Calu3 (cell line): ENCODE measurements at regions not wholly inside any gene's neighbourhood (a gene's known extent, or its start where the extent isn't known, plus 50 kb on each side); places are given as distances from the start of the nearest gene placed in this dataset.

Experiments
- BruUV-seq: library from RNA; stranded (reverse); fragments of 400-500 nt; replicated peaks from 2 replicates; lab custom pipeline; 2021; lab: Mats Ljungman, UMichigan
- CTCF ChIA-PET: fragments of 300-600 bp; sonication (Branson Sonifier 250); formaldehyde crosslinking; loops from one replicate; lab custom pipeline; 2022; ENCODE audit warnings: antibody characterized with exemption; lab: Charles Lee
- DNase-seq: peaks from one replicate; pipeline ENCODE4 v3.0.0; 2022
- H3K27ac Mint-ChIP-seq: one replicate; pipeline ENCODE4 v1.8.0; 2022; ENCODE audit warnings: mixed read lengths; ENCODE audit not compliant: unreplicated experiment
- H3K27me3 Mint-ChIP-seq: one replicate; pipeline ENCODE4 v1.8.0; 2022; ENCODE audit warnings: mixed read lengths; ENCODE audit not compliant: unreplicated experiment
- H3K36me3 Mint-ChIP-seq: one replicate; pipeline ENCODE4 v1.8.0; 2022; ENCODE audit warnings: mild to moderate bottlenecking, moderate library complexity, mixed read lengths; ENCODE audit not compliant: insufficient read depth, unreplicated experiment
- H3K4me1 Mint-ChIP-seq: one replicate; pipeline ENCODE4 v1.8.0; 2022; ENCODE audit warnings: mild to moderate bottlenecking, low read depth, mixed read lengths; ENCODE audit not compliant: unreplicated experiment
- H3K4me3 Mint-ChIP-seq: one replicate; pipeline ENCODE4 v1.8.0; 2022; ENCODE audit warnings: mild to moderate bottlenecking, low read depth, moderate library complexity, mixed read lengths; ENCODE audit not compliant: unreplicated experiment
- H3K9me3 Mint-ChIP-seq: one replicate; pipeline ENCODE4 v1.8.0; 2022; ENCODE audit warnings: low read depth, mixed read lengths; ENCODE audit not compliant: unreplicated experiment
- CTCF ChIP-seq: fragments of 200-600 bp; IDR thresholded peaks from one replicate; pipeline ENCODE4 v1.8.0; 2022; ENCODE audit warnings: antibody characterized with exemption; ENCODE audit not compliant: unreplicated experiment
- intact Hi-C: fragments of 100-400 bp; cut with micrococcal nuclease; formaldehyde crosslinking; loops from one replicate; pipeline ENCODE4 v1.10.0; 2022; ENCODE audit not compliant: unreplicated experiment

GRCh38 chr5:52684051-52684450, 103.7 kb upstream of the ITGA1 start:
- BruUV-seq: no TSS peak
- no peak for DNase-seq
- Mint-ChIP-seq H3K9me3 (peaks cover 2% of the 10 kb centered on the region), H3K27me3 (no peaks in the 10 kb centered on the region), H3K4me1 (peaks cover 26% of the 10 kb centered on the region), H3K27ac (no peak overlapping the region), H3K4me3 (no peak overlapping the region), H3K36me3 (no peaks in the 10 kb centered on the region)
- CTCF ChIA-PET: no interaction called here
- intact Hi-C loops: no loop called here
- TF ChIP-seq CTCF: no peak

DNA sequence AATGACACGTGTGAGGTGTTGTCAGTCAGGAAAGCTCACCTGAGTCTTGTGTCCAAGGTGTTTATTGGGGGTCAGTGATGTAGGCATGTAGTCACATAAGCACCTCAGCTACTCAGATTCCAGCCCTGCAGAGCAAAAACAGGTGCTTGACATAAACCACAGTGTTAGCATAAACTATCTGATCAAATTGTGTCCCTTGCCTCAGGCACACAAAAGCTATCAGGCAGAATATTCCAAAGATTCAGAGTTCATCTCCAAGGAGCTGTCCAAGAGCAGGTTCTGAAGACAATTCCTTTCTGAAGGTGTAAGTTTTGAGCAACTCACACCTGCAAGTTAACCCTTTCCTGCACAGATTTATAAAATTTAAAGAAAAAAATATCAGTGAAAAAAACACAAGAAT, 102.2 kb upstream of the ITGA1 start:
- Mint-ChIP-seq H3K4me1 (peaks cover 41% of the 10 kb centered on the region), H3K4me3 (no peak overlapping the region), H3K36me3 (no peaks in the 10 kb centered on the region), H3K27me3 (no peaks in the 10 kb centered on the region), H3K27ac (no peak overlapping the region), H3K9me3 (no peaks in the 10 kb centered on the region)
- CTCF ChIA-PET: interaction anchor here (0.9 kb wide), 1 partner anchor 230 kb away, joined by 3 read pairs; no protein-coding TSS in a partner anchor
- no peak for DNase-seq
- TF ChIP-seq CTCF: no peak
- intact Hi-C loops: no loop called here
- BruUV-seq: no TSS peak

DNA sequence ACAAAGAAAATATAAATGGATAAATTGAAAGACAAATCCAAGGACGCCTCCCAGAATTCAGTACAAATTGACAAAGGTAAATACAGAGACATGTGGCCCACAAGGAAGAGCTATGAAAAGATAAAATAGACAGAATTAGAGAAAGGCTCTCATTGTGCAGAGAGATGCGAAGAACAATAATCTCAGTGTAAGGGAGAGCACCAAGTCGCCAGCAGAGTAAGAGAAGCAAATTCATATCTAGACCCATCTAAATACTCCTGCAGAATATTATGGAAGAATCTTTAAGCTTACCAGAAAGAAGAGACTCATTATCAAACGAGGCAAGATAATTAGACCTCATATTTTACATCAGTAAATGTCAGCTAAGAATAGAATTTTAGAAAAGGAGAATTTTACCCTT, 101.7 kb upstream of the ITGA1 start:
- no peaks in the 10 kb centered on the region for H3K9me3 Mint-ChIP-seq
- no peak for DNase-seq
- H3K4me1 Mint-ChIP-seq: peaks cover 45% of the 10 kb centered on the region
- no peaks in the 10 kb centered on the region for H3K27me3 Mint-ChIP-seq
- no peak overlapping the region for H3K27ac Mint-ChIP-seq
- no peak overlapping the region for H3K4me3 Mint-ChIP-seq
- CTCF ChIA-PET: interaction anchor here (0.9 kb wide), 1 partner anchor 229 kb away, joined by 3 read pairs; no protein-coding TSS in a partner anchor
- intact Hi-C loops: no loop called here
- BruUV-seq: no TSS peak
- TF ChIP-seq CTCF: no peak
- no peaks in the 10 kb centered on the region for H3K36me3 Mint-ChIP-seq

- H3K4me3 Mint-ChIP-seq: no peak overlapping the region
- peaks cover 39% of the 10 kb centered on the region for H3K4me1 Mint-ChIP-seq
- DNase-seq: no peak
- intact Hi-C loops: loop anchor here (5.0 kb wide), 1 partner anchor 97 kb away; the partner anchor contains the start of genes ITGA1 and PELO
- CTCF ChIA-PET: interaction anchor here (1.2 to 2.9 kb wide), 2 partner anchors 20 to 93 kb away, joined by 3 to 12 read pairs; no protein-coding TSS in a partner anchor
- no peaks in the 10 kb centered on the region for H3K36me3 Mint-ChIP-seq
- BruUV-seq: no TSS peak
- H3K9me3 Mint-ChIP-seq: no peaks in the 10 kb centered on the region
- peaks cover 1% of the 10 kb centered on the region for H3K27me3 Mint-ChIP-seq
- TF ChIP-seq CTCF: no peak
- H3K27ac Mint-ChIP-seq: no peak overlapping the region
Observed at GRCh38 chr5:52690236-52690768, 97.4 kb upstream of the ITGA1 start.
